OCI-LY7 (cell line): ENCODE measurements at regions not wholly inside any gene's neighbourhood (a gene's known extent, or its start where the extent isn't known, plus 50 kb on each side); places are given as distances from the start of the nearest gene placed in this dataset.

Experiments
- BruUV-seq: library from RNA; stranded (reverse); fragments of 400-500 nt; replicated peaks from 2 replicates; lab custom pipeline; 2021; lab: Mats Ljungman, UMichigan
- CTCF ChIA-PET: fragments of 300-600 bp; sonication (Branson Sonifier 250); formaldehyde crosslinking; loops from one replicate; lab custom pipeline; 2022; ENCODE audit warnings: antibody characterized with exemption; ENCODE audit not compliant: unreplicated experiment; lab: Charles Lee
- POLR2A ChIA-PET: fragments of 300-600 bp; sonication (Branson Sonifier 250); formaldehyde crosslinking; loops from one replicate; lab custom pipeline; 2022; ENCODE audit warnings: antibody characterized with exemption; lab: Charles Lee
- DNase-seq: peaks from one replicate; pipeline ENCODE4 v3.0.0-alpha.2; 2015; ENCODE audit warnings: low spot score
- H2AFZ ChIP-seq: fragments of 200-600 bp; sonication (generic), shearing (Covaris generic); 2 replicates; pipeline ENCODE4 v1.6.1; 2014; ENCODE audit warnings: mild to moderate bottlenecking, antibody characterized with exemption, low read length, moderate library complexity
- H3K27ac ChIP-seq: fragments of 200-600 bp; sonication (generic); 2 replicates; pipeline ENCODE4 v1.5.1; 2014; ENCODE audit warnings: mixed run types, low read depth, mild to moderate bottlenecking, moderate library complexity, low read length, inconsistent platforms; ENCODE audit not compliant: poor library complexity, severe bottlenecking
- H3K36me3 ChIP-seq: fragments of 200-600 bp; sonication (generic); 2 replicates; pipeline ENCODE4 v1.6.1; 2014; ENCODE audit warnings: mild to moderate bottlenecking, antibody characterized with exemption, low read length, moderate library complexity, mixed read lengths; ENCODE audit not compliant: insufficient read depth
- H3K4me1 ChIP-seq: fragments of 200-600 bp; sonication (generic); 2 replicates; pipeline ENCODE4 v1.5.1; 2014; ENCODE audit warnings: mild to moderate bottlenecking, low read length; ENCODE audit not compliant: insufficient read depth, poor library complexity, severe bottlenecking
- H3K4me2 ChIP-seq: fragments of 200-600 bp; sonication (generic); 2 replicates; pipeline ENCODE4 v1.6.1; 2014; ENCODE audit warnings: mild to moderate bottlenecking, low read length
- H3K4me3 ChIP-seq: fragments of 200-600 bp; sonication (generic); 2 replicates; pipeline ENCODE4 v1.5.1; 2014; ENCODE audit warnings: mild to moderate bottlenecking, low read depth, low read length; ENCODE audit not compliant: poor library complexity, severe bottlenecking
- H3K79me2 ChIP-seq: fragments of 200-600 bp; sonication (generic); 2 replicates; pipeline ENCODE4 v1.6.1; 2016; ENCODE audit warnings: low read depth, mild to moderate bottlenecking, low read length, moderate library complexity, mixed read lengths; ENCODE audit not compliant: insufficient read depth
- H3K9me2 ChIP-seq: fragments of 200-600 bp; sonication (generic); 2 replicates; pipeline ENCODE4 v1.6.1; 2016; ENCODE audit warnings: mild to moderate bottlenecking, low read length, mixed read lengths; ENCODE audit not compliant: insufficient read depth
- H3K9me3 ChIP-seq: fragments of 200-600 bp; sonication (generic); 2 replicates; pipeline ENCODE4 v1.6.1; 2014; ENCODE audit warnings: mild to moderate bottlenecking, mixed run types, low read length, mixed read lengths
- H4K20me1 ChIP-seq: fragments of 200-600 bp; sonication (generic); 2 replicates; pipeline ENCODE4 v1.6.1; 2014; ENCODE audit warnings: mild to moderate bottlenecking, antibody characterized with exemption, low read length, moderate library complexity, mixed read lengths; ENCODE audit not compliant: insufficient read depth
- CTCF ChIP-seq: fragments of 200-600 bp; sonication (generic); conservative IDR thresholded peaks from 2 replicates; pipeline ENCODE4 v1.5.1; 2014; ENCODE audit warnings: mild to moderate bottlenecking, antibody characterized with exemption, low read length, moderate library complexity, mixed read lengths
- EZH2phosphoT487 ChIP-seq: fragments of 200-600 bp; sonication (generic); IDR thresholded peaks from 2 replicates; pipeline ENCODE4 v1.6.1; 2018; ENCODE audit warnings: low read depth, borderline replicate concordance, mild to moderate bottlenecking, mixed run types, antibody characterized with exemption, low read length, moderate library complexity, mixed read lengths
- intact Hi-C: fragments of 100-400 bp; cut with micrococcal nuclease; formaldehyde crosslinking; loops from one replicate; pipeline ENCODE4 v1.10.0; 2022; ENCODE audit not compliant: unreplicated experiment

GRCh38 chr4:11821772-11822430 lies 393.2 kb upstream of the HS3ST1 start:
- Histone ChIP-seq H3K4me1 (no peaks in the 10 kb centered on the region), H4K20me1 (no peaks in the 10 kb centered on the region), H3K9me3 (no peaks in the 10 kb centered on the region), H3K36me3 (no peaks in the 10 kb centered on the region), H3K27ac (no peak overlapping the region), H3K4me3 (no peak overlapping the region), H2AFZ (no peak overlapping the region), H3K9me2 (no peaks in the 10 kb centered on the region), H3K4me2 (no peak overlapping the region), H3K79me2 (no peaks in the 10 kb centered on the region)
- CTCF ChIA-PET, result no interaction called here
- TF ChIP-seq CTCF (no peak), EZH2phosphoT487 (no peak)
- BruUV-seq, result no TSS peak
- POLR2A ChIA-PET, result no interaction called here
- no peak for DNase-seq
- intact Hi-C loops, result no loop called here

GRCh38 chr4:11817088-11817487 lies 388.4 kb upstream of the HS3ST1 start:
- no peaks in the 10 kb centered on the region for H3K9me3 ChIP-seq
- no peak overlapping the region for H3K4me2 ChIP-seq
- no peak overlapping the region for H3K4me3 ChIP-seq
- H3K27ac ChIP-seq, result no peak overlapping the region
- no peak for TF ChIP-seq CTCF
- TF ChIP-seq EZH2phosphoT487, result no peak
- DNase-seq, result no peak
- BruUV-seq, result no TSS peak
- H2AFZ ChIP-seq, result no peak overlapping the region
- CTCF ChIA-PET, result no interaction called here
- no peaks in the 10 kb centered on the region for H4K20me1 ChIP-seq
- no peaks in the 10 kb centered on the region for H3K36me3 ChIP-seq
- H3K4me1 ChIP-seq, result no peaks in the 10 kb centered on the region
- POLR2A ChIA-PET, result interaction anchor here (0.5 kb wide), 1 partner anchor 152 kb away, joined by 4 read pairs; no protein-coding TSS in a partner anchor
- intact Hi-C loops, result no loop called here
- no peaks in the 10 kb centered on the region; the same call in 1 of the 2 replicates for H3K9me2 ChIP-seq
- no peaks in the 10 kb centered on the region for H3K79me2 ChIP-seq

- TF ChIP-seq CTCF (no peak), EZH2phosphoT487 (no peak)
- no peaks in the 10 kb centered on the region for H3K4me1 ChIP-seq
- H4K20me1 ChIP-seq, result no peaks in the 10 kb centered on the region
- POLR2A ChIA-PET, result no interaction called here
- no peak for DNase-seq
- CTCF ChIA-PET, result no interaction called here
- BruUV-seq, result no TSS peak
- no peak overlapping the region for H2AFZ ChIP-seq
- no peaks in the 10 kb centered on the region for H3K79me2 ChIP-seq
- no peak overlapping the region for H3K27ac ChIP-seq
- intact Hi-C loops, result no loop called here
- H3K9me2 ChIP-seq, result no peaks in the 10 kb centered on the region; the same call in 1 of the 2 replicates
- no peaks in the 10 kb centered on the region for H3K36me3 ChIP-seq
- H3K4me3 ChIP-seq, result no peak overlapping the region
- H3K4me2 ChIP-seq, result no peak overlapping the region
- no peaks in the 10 kb centered on the region for H3K9me3 ChIP-seq
Observed at GRCh38 chr4:11814758-11815157, 386.1 kb upstream of the HS3ST1 start.
